ENCODE measurements at regions not wholly inside any gene's neighbourhood (a gene's known extent, or its start where the extent isn't known, plus 50 kb on each side); places are given as distances from the start of the nearest gene placed in this dataset.

GRCh38 chr1:58430421-58431275, 115.9 kb downstream of the OMA1 start:
- DNase-seq (ENCODE audit: low spot score), result peak; percentile 39

- no peak for DNase-seq (ENCODE audit: low spot score)
Observed at GRCh38 chr1:58426918-58427317, 119.6 kb downstream of the OMA1 start.

GRCh38 chr1:58422436-58422835, 124.1 kb downstream of the OMA1 start:
- no peak for DNase-seq (ENCODE audit: low spot score)

GRCh38 chr1:58418283-58419228, 128.0 kb downstream of the OMA1 start:
- no peak for DNase-seq (ENCODE audit: low spot score)

GRCh38 chr1:58412071-58412580, 134.4 kb downstream of the OMA1 start:
- peak; percentile 61 for DNase-seq (ENCODE audit: low spot score)

- DNase-seq (ENCODE audit: low spot score), result peak; percentile 51
Observed at GRCh38 chr1:58409890-58410289, 136.6 kb downstream of the OMA1 start.

- no peak for DNase-seq (ENCODE audit: low spot score)
Observed at GRCh38 chr1:58409336-58409735, 137.2 kb downstream of the OMA1 start.

GRCh38 chr1:58406301-58407071, 140.0 kb downstream of the OMA1 start:
- no peak for DNase-seq (ENCODE audit: low spot score)

GRCh38 chr1:58405660-58406059, 140.9 kb downstream of the OMA1 start:
- DNase-seq (ENCODE audit: low spot score), result no peak

GRCh38 chr1:58403894-58404293, 142.6 kb downstream of the OMA1 start:
- no peak for DNase-seq (ENCODE audit: low spot score)

- no peak for DNase-seq (ENCODE audit: low spot score)
Observed at GRCh38 chr1:58402444-58402843, 144.1 kb downstream of the OMA1 start.

GRCh38 chr1:58401991-58402390, 144.5 kb downstream of the OMA1 start:
- DNase-seq (ENCODE audit: low spot score), result no peak

- no peak for DNase-seq (ENCODE audit: low spot score)
Observed at GRCh38 chr1:58399176-58399575, 147.3 kb downstream of the OMA1 start.

- DNase-seq (ENCODE audit: low spot score), result no peak
Observed at GRCh38 chr1:58398714-58399113, 147.8 kb downstream of the OMA1 start.

GRCh38 chr1:58397187-58397820, 149.2 kb downstream of the OMA1 start:
- peak; percentile 94 for DNase-seq (ENCODE audit: low spot score)

GRCh38 chr1:58396150-58396549, 150.4 kb downstream of the OMA1 start:
- DNase-seq (ENCODE audit: low spot score), result no peak

GRCh38 chr1:58395355-58395754, 151.2 kb downstream of the OMA1 start:
- peak; percentile 90 for DNase-seq (ENCODE audit: low spot score)

GRCh38 chr1:58392083-58392482, 154.4 kb downstream of the OMA1 start:
- no peak for DNase-seq (ENCODE audit: low spot score)

GRCh38 chr1:58391514-58391913, 155.0 kb downstream of the OMA1 start:
- no peak for DNase-seq (ENCODE audit: low spot score)

- no peak for DNase-seq (ENCODE audit: low spot score)
Observed at GRCh38 chr1:58391056-58391455, 155.5 kb downstream of the OMA1 start.

- DNase-seq (ENCODE audit: low spot score), result no peak
Observed at GRCh38 chr1:58390091-58390490, 156.4 kb downstream of the OMA1 start.
